WTC11 (cell line): ENCODE measurements at regions not wholly inside any gene's neighbourhood (a gene's known extent, or its start where the extent isn't known, plus 50 kb on each side); places are given as distances from the start of the nearest gene placed in this dataset.

Experiments
- ATAC-seq: fragments of 200-7000 bp; cut with Tn5 transposase; 2 replicates; pipeline ENCODE4 v1.10.0; 2021; ENCODE audit warnings: mild to moderate bottlenecking, moderate library complexity
- CTCF ChIA-PET: fragments of 300-600 bp; sonication (Branson Sonifier 250); formaldehyde crosslinking; loops from one replicate; lab custom pipeline; 2021; ENCODE audit warnings: antibody characterized with exemption; lab: Charles Lee
- POLR2A ChIA-PET: fragments of 350-600 bp; sonication (Branson Sonifier 250); formaldehyde crosslinking; loops from one replicate; lab custom pipeline; 2021; ENCODE audit warnings: antibody characterized with exemption; lab: Charles Lee
- DNase-seq: peaks from one replicate; pipeline ENCODE4 v3.0.0; 2021; ENCODE audit warnings: low spot score
- H3K27ac Mint-ChIP-seq: 2 replicates; pipeline ENCODE4 v1.8.0; 2021; ENCODE audit warnings: mixed read lengths
- H3K27me3 Mint-ChIP-seq: 2 replicates; pipeline ENCODE4 v1.8.0; 2021; ENCODE audit warnings: low read depth, mild to moderate bottlenecking, moderate library complexity, mixed read lengths
- H3K36me3 Mint-ChIP-seq: 2 replicates; pipeline ENCODE4 v1.8.0; 2021; ENCODE audit warnings: mixed read lengths
- H3K4me1 Mint-ChIP-seq: 2 replicates; pipeline ENCODE4 v1.8.0; 2022; ENCODE audit warnings: mixed read lengths
- H3K4me3 Mint-ChIP-seq: 2 replicates; pipeline ENCODE4 v1.8.0; 2021; ENCODE audit warnings: mild to moderate bottlenecking, moderate library complexity, mixed read lengths
- H3K9me3 Mint-ChIP-seq: 2 replicates; pipeline ENCODE4 v1.8.0; 2021; ENCODE audit warnings: mixed read lengths
- ARID4B ChIP-seq: sonication (generic); formaldehyde crosslinking; IDR thresholded peaks from 2 replicates; pipeline ENCODE4 v1.8.0; 2023; ENCODE audit warnings: missing genetic modification reagents, mild to moderate bottlenecking, borderline replicate concordance
- ATF1 ChIP-seq: sonication (generic); formaldehyde crosslinking; IDR thresholded peaks from 2 replicates; pipeline ENCODE4 v1.8.1; 2023; ENCODE audit warnings: mild to moderate bottlenecking, moderate library complexity, missing genetic modification reagents
- ATF6 ChIP-seq: sonication (generic); formaldehyde crosslinking; IDR thresholded peaks from 2 replicates; pipeline ENCODE4 v1.8.1; 2023; ENCODE audit warnings: mild to moderate bottlenecking, missing genetic modification reagents
- CREB1 ChIP-seq: sonication (generic); formaldehyde crosslinking; IDR thresholded peaks from 2 replicates; pipeline ENCODE4 v1.8.0; 2023; ENCODE audit warnings: mild to moderate bottlenecking, missing genetic modification reagents
- CTCF ChIP-seq: fragments of 200-600 bp; IDR thresholded peaks from 2 replicates; pipeline ENCODE4 v1.8.0; 2022; ENCODE audit warnings: antibody characterized with exemption
- EMX1 ChIP-seq: fragments of 250-450 bp; sonication (Bioruptor Pico); IDR thresholded peaks from 2 replicates; pipeline ENCODE4 v1.8.0; 2021; ENCODE audit warnings: mild to moderate bottlenecking
- FOXP1 ChIP-seq: sonication (generic); formaldehyde crosslinking; IDR thresholded peaks from 2 replicates; pipeline ENCODE4 v1.8.0; 2022; ENCODE audit warnings: missing genetic modification reagents, mild to moderate bottlenecking, moderate library complexity, borderline replicate concordance
- HMGA2 ChIP-seq: fragments of 250-450 bp; sonication (Bioruptor Pico); IDR thresholded peaks from 2 replicates; pipeline ENCODE4 v1.4.0; 2021; ENCODE audit warnings: mild to moderate bottlenecking, moderate library complexity
- MAX ChIP-seq: sonication (generic); formaldehyde crosslinking; IDR thresholded peaks from 2 replicates; pipeline ENCODE4 v1.8.0; 2022; ENCODE audit warnings: mild to moderate bottlenecking, missing genetic modification reagents
- MYBL2 ChIP-seq: sonication (generic); formaldehyde crosslinking; IDR thresholded peaks from 2 replicates; pipeline ENCODE4 v1.8.1; 2023; ENCODE audit warnings: mild to moderate bottlenecking, moderate library complexity, missing genetic modification reagents
- NFATC4 ChIP-seq: fragments of 250-450 bp; sonication (Bioruptor Pico); IDR thresholded peaks from 2 replicates; pipeline ENCODE4 v1.9.0; 2021; ENCODE audit warnings: mild to moderate bottlenecking
- NR2C2 ChIP-seq: sonication (generic); formaldehyde crosslinking; IDR thresholded peaks from 2 replicates; pipeline ENCODE4 v1.8.0; 2022; ENCODE audit warnings: mild to moderate bottlenecking, missing genetic modification reagents
- OVOL2 ChIP-seq: fragments of 250-450 bp; sonication (Bioruptor Pico); IDR thresholded peaks from 2 replicates; pipeline ENCODE4 v1.9.0; 2021; ENCODE audit warnings: mild to moderate bottlenecking, borderline replicate concordance
- TP53 ChIP-seq: sonication (generic); formaldehyde crosslinking; IDR thresholded peaks from 2 replicates; pipeline ENCODE4 v1.8.1; 2023; ENCODE audit warnings: mild to moderate bottlenecking, missing genetic modification reagents
- USF1 ChIP-seq: sonication (generic); formaldehyde crosslinking; IDR thresholded peaks from 2 replicates; pipeline ENCODE4 v1.8.0; 2022; ENCODE audit warnings: mild to moderate bottlenecking, missing genetic modification reagents
- ZBTB21 ChIP-seq: sonication (generic); formaldehyde crosslinking; IDR thresholded peaks from 2 replicates; pipeline ENCODE4 v1.8.1; 2023; ENCODE audit warnings: mild to moderate bottlenecking, missing genetic modification reagents, borderline replicate concordance
- ZNF232 ChIP-seq: sonication (generic); formaldehyde crosslinking; IDR thresholded peaks from 2 replicates; pipeline ENCODE4 v1.8.0; 2022; ENCODE audit warnings: mild to moderate bottlenecking, missing genetic modification reagents
- ZNF281 ChIP-seq: sonication (generic); formaldehyde crosslinking; IDR thresholded peaks from 2 replicates; pipeline ENCODE4 v1.8.0; 2023; ENCODE audit warnings: mild to moderate bottlenecking, missing genetic modification reagents
- ZNF396 ChIP-seq: fragments of 250-450 bp; sonication (Bioruptor Pico); IDR thresholded peaks from 2 replicates; pipeline ENCODE4 v1.8.0; 2021; ENCODE audit warnings: mild to moderate bottlenecking, moderate library complexity, borderline replicate concordance
- ZNF423 ChIP-seq: fragments of 250-450 bp; sonication (Bioruptor Pico); IDR thresholded peaks from 2 replicates; pipeline ENCODE4 v2.1.2; 2022; ENCODE audit warnings: mild to moderate bottlenecking, moderate library complexity
- ZSCAN18 ChIP-seq: fragments of 250-450 bp; sonication (Bioruptor Pico); IDR thresholded peaks from 2 replicates; pipeline ENCODE4 v2.1.2; 2022; ENCODE audit warnings: mild to moderate bottlenecking, moderate library complexity

- TF ChIP-seq ZBTB21 (CRISPR knock-in tag) (no peak), ARID4B (CRISPR knock-in tag) (no peak), CREB1 (CRISPR knock-in tag) (no peak), FOXP1 (CRISPR knock-in tag) (no peak), USF1 (CRISPR knock-in tag) (no peak), CTCF (no peak), EMX1 (CRISPR knock-in tag) (no peak)
- TF ChIP-seq, all 79 proteins: peak for 0
These were observed 103.5 kb upstream of the TENM4 start (continued) for GRCh38 chr11:79544361-79544760.

- ATAC-seq = peak; percentile 86
- ChIA-PET CTCF (no interaction called here), POLR2A (no interaction called here)
- no peak for TF ChIP-seq ZNF423
- Mint-ChIP-seq H3K27me3 (peaks cover 31% of the 10 kb centered on the region), H3K4me1 (peaks cover 46% of the 10 kb centered on the region), H3K4me3 (no peak overlapping the region), H3K27ac (no peak overlapping the region), H3K36me3 (no peaks in the 10 kb centered on the region), H3K9me3 (no peaks in the 10 kb centered on the region)
- DNase-seq = peak; percentile 15
These were observed 102.3 kb upstream of the TENM4 start for GRCh38 chr11:79543101-79543500.

- H3K27me3 Mint-ChIP-seq = peaks cover 24% of the 10 kb centered on the region
- ATAC-seq (no peak), DNase-seq (no peak)
- no peak overlapping the region for H3K4me3 Mint-ChIP-seq
- peaks cover 43% of the 10 kb centered on the region for H3K4me1 Mint-ChIP-seq
- CTCF ChIA-PET = no interaction called here
- H3K36me3 Mint-ChIP-seq = no peaks in the 10 kb centered on the region
- H3K9me3 Mint-ChIP-seq = no peaks in the 10 kb centered on the region
- TF ChIP-seq NR2C2 (CRISPR knock-in tag) = no peak
- no peak for TF ChIP-seq ATF6
- no peak for TF ChIP-seq HMGA2 (CRISPR knock-in tag)
- no peak for TF ChIP-seq OVOL2 (CRISPR knock-in tag)
- no peak for TF ChIP-seq ZNF396
- TF ChIP-seq ZSCAN18 (CRISPR knock-in tag) = no peak
- no peak for TF ChIP-seq ATF1 (CRISPR knock-in tag)
- TF ChIP-seq MYBL2 (CRISPR knock-in tag) = no peak
- no peak for TF ChIP-seq MAX (CRISPR knock-in tag)
- TF ChIP-seq ZNF232 (CRISPR knock-in tag) = no peak
- no peak for TF ChIP-seq NFATC4
- TF ChIP-seq TP53 = no peak
- TF ChIP-seq ZNF281 (CRISPR knock-in tag) = no peak
- TF ChIP-seq, all 79 proteins: peak for 0
- POLR2A ChIA-PET = no interaction called here
- H3K27ac Mint-ChIP-seq = no peak overlapping the region
These were observed 100.6 kb upstream of the TENM4 start for GRCh38 chr11:79541466-79541865.
